A673 (cell line): ENCODE measurements at regions not wholly inside any gene's neighbourhood (a gene's known extent, or its start where the extent isn't known, plus 50 kb on each side); places are given as distances from the start of the nearest gene placed in this dataset.

Source experiments
- BruUV-seq: library from RNA; stranded (reverse); fragments of 400-500 nt; replicated peaks from 2 replicates; lab custom pipeline; 2021; lab: Mats Ljungman, UMichigan
- CTCF ChIA-PET: fragments of 300-600 bp; sonication (Branson Sonifier 250); formaldehyde crosslinking; loops from one replicate; lab custom pipeline; 2022; ENCODE audit warnings: antibody characterized with exemption; lab: Charles Lee
- POLR2A ChIA-PET: fragments of 300-600 bp; sonication (Branson Sonifier 250); formaldehyde crosslinking; loops from one replicate; lab custom pipeline; 2022; ENCODE audit warnings: antibody characterized with exemption; ENCODE audit not compliant: low non-redundant PET; lab: Charles Lee
- DNase-seq: peaks from one replicate; pipeline ENCODE4 v3.0.0-alpha.2; 2015; ENCODE audit warnings: low spot score
- H3K27ac ChIP-seq: fragments of 200-600 bp; sonication (generic); 2 replicates; pipeline ENCODE4 v1.5.1; 2016; ENCODE audit warnings: mixed run types, low read depth, mild to moderate bottlenecking, mixed read lengths, antibody characterized with exemption, low read length; ENCODE audit not compliant: poor library complexity, severe bottlenecking
- H3K27me3 ChIP-seq: fragments of 200-600 bp; sonication (generic); replicated peaks from 2 replicates; pipeline ENCODE4 v1.6.1; 2017; ENCODE audit warnings: mixed run types, low read depth, mild to moderate bottlenecking, mixed read lengths, antibody characterized with exemption, low read length; ENCODE audit not compliant: insufficient read depth, poor library complexity
- H3K36me3 ChIP-seq: fragments of 200-600 bp; sonication (generic); 2 replicates; pipeline ENCODE4 v1.6.1; 2016; ENCODE audit warnings: mixed run types, mild to moderate bottlenecking, mixed read lengths, antibody characterized with exemption, low read length; ENCODE audit not compliant: insufficient read depth, poor library complexity, severe bottlenecking
- H3K4me1 ChIP-seq: fragments of 200-600 bp; sonication (generic); 2 replicates; pipeline ENCODE4 v1.6.1; 2017; ENCODE audit warnings: mixed run types, mild to moderate bottlenecking, mixed read lengths, antibody characterized with exemption, low read length; ENCODE audit not compliant: insufficient read depth, poor library complexity, severe bottlenecking
- H3K4me3 ChIP-seq: fragments of 200-600 bp; sonication (generic); 2 replicates; pipeline ENCODE4 v1.5.1; 2016; ENCODE audit warnings: low read depth, mixed run types, mild to moderate bottlenecking, mixed read lengths, low read length; ENCODE audit not compliant: poor library complexity, severe bottlenecking
- H3K9me3 ChIP-seq: fragments of 200-600 bp; sonication (generic); 2 replicates; pipeline ENCODE4 v1.6.1; 2016; ENCODE audit warnings: mixed run types, low read depth, mild to moderate bottlenecking, mixed read lengths, antibody characterized with exemption, low read length; ENCODE audit not compliant: poor library complexity, severe bottlenecking
- CTCF ChIP-seq: fragments of 300-800, 200-600 bp; sonication (generic); conservative IDR thresholded peaks from 2 replicates; pipeline ENCODE4 v1.5.1; 2017; ENCODE audit warnings: low read depth, mild to moderate bottlenecking, antibody characterized with exemption, low read length, moderate library complexity, mixed read lengths
- EZH2 ChIP-seq: fragments of 200-600 bp; sonication (generic); IDR thresholded peaks from 2 replicates; pipeline ENCODE4 v1.6.1; 2017; ENCODE audit warnings: borderline replicate concordance, low read depth, mild to moderate bottlenecking, mixed read lengths, antibody characterized with exemption, low read length; ENCODE audit not compliant: poor library complexity, severe bottlenecking
- intact Hi-C: fragments of 100-400 bp; cut with micrococcal nuclease; formaldehyde crosslinking; loops from one replicate; pipeline ENCODE4 v1.10.0; 2022; ENCODE audit not compliant: unreplicated experiment

DNA sequence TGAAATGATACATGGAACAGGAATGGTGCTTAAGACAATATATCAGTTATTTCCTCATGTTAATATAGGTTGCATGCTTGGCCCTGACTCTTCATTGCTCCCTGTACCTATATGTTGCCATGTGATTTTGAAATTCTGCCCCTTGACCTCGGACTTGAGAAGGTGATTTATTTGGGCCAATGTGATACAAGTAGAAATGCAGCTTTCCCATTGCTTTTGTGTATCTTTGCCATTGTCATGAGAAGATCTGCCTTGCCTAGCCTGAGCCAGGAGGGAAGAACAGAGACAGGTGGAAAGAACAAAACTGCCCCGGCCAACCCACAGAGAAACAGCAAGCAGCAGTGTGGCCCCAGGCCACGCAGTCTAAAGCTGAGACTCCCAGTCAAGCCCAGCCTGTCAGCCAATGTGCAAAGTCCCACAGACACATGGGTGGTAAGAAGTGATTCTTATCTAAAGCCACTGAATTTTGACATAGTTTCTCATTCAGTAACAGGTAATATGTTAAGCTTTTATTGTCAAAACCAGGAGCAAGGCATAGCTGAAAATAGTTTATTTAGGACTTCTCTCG lies 245.7 kb upstream of the RND3 start:
- CTCF ChIA-PET: no interaction called here
- BruUV-seq: no TSS peak
- Histone ChIP-seq H3K36me3 (no peaks in the 10 kb centered on the region), H3K9me3 (no peaks in the 10 kb centered on the region), H3K4me3 (no peak overlapping the region), H3K4me1 (no peaks in the 10 kb centered on the region), H3K27me3 (no peaks in the 10 kb centered on the region), H3K27ac (no peak overlapping the region)
- intact Hi-C loops: no loop called here
- DNase-seq: no peak
- no peak for TF ChIP-seq EZH2
- no peak for TF ChIP-seq CTCF
- POLR2A ChIA-PET: no interaction called here

DNA sequence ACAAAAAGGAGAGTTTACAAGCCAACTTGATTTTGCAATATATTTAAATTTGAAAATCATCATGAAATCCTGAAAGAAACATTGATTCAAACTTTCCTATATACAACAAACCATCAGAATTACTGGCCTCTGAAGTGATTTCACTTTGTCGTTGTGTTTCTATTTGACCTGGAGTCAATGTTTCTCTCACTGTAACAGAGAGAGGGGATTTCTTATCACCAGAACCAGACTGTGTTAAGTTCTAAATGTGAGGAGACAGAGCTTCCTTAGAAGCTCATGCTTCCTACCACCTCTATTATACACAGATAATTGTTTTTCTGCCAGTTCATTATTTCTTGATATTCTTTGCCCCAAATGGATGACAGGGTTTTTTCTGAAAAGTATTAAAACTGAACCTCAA lies 245.0 kb upstream of the RND3 start:
- Histone ChIP-seq H3K4me3 (no peak overlapping the region), H3K36me3 (no peaks in the 10 kb centered on the region), H3K27me3 (no peaks in the 10 kb centered on the region), H3K27ac (no peak overlapping the region), H3K4me1 (no peaks in the 10 kb centered on the region), H3K9me3 (no peaks in the 10 kb centered on the region)
- no TSS peak for BruUV-seq
- CTCF ChIA-PET: no interaction called here
- POLR2A ChIA-PET: no interaction called here
- intact Hi-C loops: no loop called here
- no peak for TF ChIP-seq EZH2
- TF ChIP-seq CTCF: no peak
- no peak for DNase-seq

DNA sequence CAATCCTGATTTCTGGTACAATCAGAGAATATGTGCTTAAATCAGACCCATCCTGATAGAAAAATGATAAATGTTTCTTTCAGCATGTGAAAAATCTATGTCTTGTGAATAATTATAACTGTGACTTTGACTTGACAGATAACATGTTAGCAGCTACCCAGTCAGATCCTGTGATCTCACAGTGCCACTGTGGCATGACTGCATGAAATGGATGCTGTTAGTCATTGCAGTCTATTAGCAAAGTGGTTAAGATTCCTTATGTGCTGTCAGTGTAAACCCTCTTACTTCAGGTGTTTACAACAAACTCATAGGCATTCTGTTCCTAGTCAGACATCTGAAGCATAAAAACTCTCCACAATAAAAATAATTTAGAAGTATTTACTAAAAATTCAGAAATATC lies 244.6 kb upstream of the RND3 start:
- no TSS peak for BruUV-seq
- H3K4me3 ChIP-seq: no peak overlapping the region
- H3K27ac ChIP-seq: no peak overlapping the region
- no peaks in the 10 kb centered on the region for H3K36me3 ChIP-seq
- no peak for DNase-seq
- H3K27me3 ChIP-seq: no peaks in the 10 kb centered on the region
- TF ChIP-seq EZH2: no peak
- no peak for TF ChIP-seq CTCF
- intact Hi-C loops: no loop called here
- no peaks in the 10 kb centered on the region for H3K4me1 ChIP-seq
- ChIA-PET POLR2A (no interaction called here), CTCF (no interaction called here)
- no peaks in the 10 kb centered on the region for H3K9me3 ChIP-seq
